Breast epithelium (tissue), 4 donors: ENCODE measurements at regions not wholly inside any gene's neighbourhood (a gene's known extent, or its start where the extent isn't known, plus 50 kb on each side); places are given as distances from the start of the nearest gene placed in this dataset.

Experiments
- DNase-seq, 2 donors: peaks; one replicate each; pipeline ENCODE4 v3.0.0-alpha.2; 2019; ENCODE audit warnings: low spot score in 2 of 2
- H3K27ac ChIP-seq, 2 donors: fragments of 200-600 bp; sonication (generic) in 1 of 2; one replicate each; pipeline ENCODE4 v1.5.1; 2016 to 2019; ENCODE audit warnings: mild to moderate bottlenecking in 1 of 2
- H3K27me3 ChIP-seq, 2 donors: fragments of 200-600 bp; sonication (generic) in 1 of 2; one replicate each; pipeline versions ENCODE4 v1.5.1 to v1.6.0; 2017 to 2019; ENCODE audit warnings: control low read depth in 1 of 2, mild to moderate bottlenecking in 1 of 2
- H3K36me3 ChIP-seq: fragments of 200-600 bp; one replicate; pipeline ENCODE4 v1.5.1; 2019
- H3K4me1 ChIP-seq, 2 donors: fragments of 200-600 bp; sonication (generic); one replicate each; pipeline ENCODE4 v1.5.1; 2016 to 2019; ENCODE audit warnings: control low read depth in 1 of 2
- H3K4me3 ChIP-seq, 3 donors: fragments of 200-600 bp; sonication (generic); 1 replicate in 2 of 3; 2 replicates in 1 of 3; pipeline ENCODE4 v1.5.1; 2016 to 2019; ENCODE audit warnings: mild to moderate bottlenecking in 3 of 3, moderate library complexity in 2 of 3
- H3K9me3 ChIP-seq, 2 donors: fragments of 200-600 bp; sonication (generic) in 1 of 2; one replicate each; pipeline ENCODE4 v1.5.1; 2016 to 2019; ENCODE audit warnings: control low read depth in 1 of 2
- CTCF ChIP-seq, 3 donors: fragments of 450-650 bp; IDR thresholded peaks; one replicate each; pipeline ENCODE4 v1.5.1; 2016 to 2017; ENCODE audit warnings: antibody characterized with exemption in 3 of 3, mild to moderate bottlenecking in 3 of 3, moderate library complexity in 3 of 3
- POLR2A ChIP-seq: fragments of 450-650 bp; IDR thresholded peaks from one replicate; pipeline ENCODE4 v1.6.1; 2016; ENCODE audit warnings: antibody characterized with exemption, mild to moderate bottlenecking, moderate library complexity
- POLR2AphosphoS5 ChIP-seq, 3 donors: sonication (generic); formaldehyde crosslinking; IDR thresholded peaks; one replicate each; pipeline ENCODE4 v1.6.1; 2017; ENCODE audit warnings: antibody characterized with exemption in 3 of 3
- intact Hi-C: fragments of 100-400 bp; cut with DNase I; formaldehyde crosslinking; loops from one replicate; pipeline ENCODE4 v1.15.1; 2023; ENCODE audit warnings: low total_unique reads

DNA sequence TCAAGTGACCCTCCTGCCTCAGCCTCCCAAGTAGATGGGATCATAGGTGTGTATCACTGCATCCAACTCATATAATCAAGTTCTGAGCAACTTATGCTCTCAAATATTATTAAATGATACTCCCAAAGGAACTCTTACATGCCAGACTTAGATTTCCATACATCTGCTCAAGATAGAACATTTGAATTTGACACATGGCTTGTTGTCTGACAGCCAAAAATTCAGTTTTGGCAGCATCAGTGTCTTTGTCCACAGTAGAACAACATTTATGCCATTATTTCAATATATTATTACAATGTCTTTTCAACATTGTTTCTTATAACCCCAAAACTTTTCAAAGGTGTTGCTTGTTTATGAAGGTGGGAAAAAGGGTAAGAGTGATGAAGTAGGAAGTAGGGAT, 116.2 kb downstream of the SUCNR1 start:
- Histone ChIP-seq H3K9me3 (no peaks in the 10 kb centered on the region), H3K27ac (no peak overlapping the region), H3K4me1 (no peaks in the 10 kb centered on the region), H3K27me3 (no peaks in the 10 kb centered on the region), H3K36me3 (no peaks in the 10 kb centered on the region), H3K4me3 (no peak overlapping the region)
- TF ChIP-seq CTCF (IDR thresholded peaks at IDR 0.05) = no peak
- TF ChIP-seq POLR2AphosphoS5 (IDR thresholded peaks at IDR 0.05) = no peak
- no peak for TF ChIP-seq POLR2A
- DNase-seq = no peak
- intact Hi-C loops = no loop called here

DNA sequence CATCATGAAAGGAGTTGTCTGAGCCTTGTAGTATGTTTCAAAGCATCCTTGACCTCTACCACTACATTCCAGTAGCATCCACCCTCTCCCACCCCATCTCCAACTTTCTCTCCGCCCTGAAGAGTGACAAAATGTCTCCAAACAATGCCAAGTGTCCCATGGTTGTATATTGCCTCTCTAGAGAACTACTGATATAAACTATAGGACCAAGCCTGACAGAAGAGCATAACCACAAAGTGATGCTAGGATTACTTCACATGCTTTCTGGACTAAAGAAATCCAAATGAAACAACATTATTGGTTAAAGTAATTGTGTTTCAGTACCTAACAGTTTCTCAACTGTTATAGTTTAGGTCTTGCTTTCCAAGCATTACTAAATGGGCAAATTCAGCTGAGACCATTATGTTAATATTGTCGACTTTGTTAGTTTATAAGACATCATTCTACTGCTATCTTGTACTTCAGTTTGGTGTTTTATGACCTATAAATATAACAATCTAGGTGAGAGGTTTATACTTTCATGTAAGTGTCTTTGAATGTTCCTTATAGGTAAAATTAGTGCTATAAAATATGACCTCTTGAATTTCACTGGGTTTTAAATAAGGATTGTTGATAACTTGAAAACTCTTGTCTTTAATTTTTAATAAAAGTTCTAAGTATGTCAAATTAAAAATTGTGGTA, 117.4 kb downstream of the SUCNR1 start:
- Histone ChIP-seq H3K27ac (no peak overlapping the region), H3K36me3 (no peaks in the 10 kb centered on the region), H3K4me1 (no peaks in the 10 kb centered on the region), H3K4me3 (no peak overlapping the region), H3K27me3 (no peaks in the 10 kb centered on the region), H3K9me3 (no peaks in the 10 kb centered on the region)
- DNase-seq = no peak
- no peak for TF ChIP-seq CTCF (IDR thresholded peaks at IDR 0.05)
- TF ChIP-seq POLR2A = no peak
- TF ChIP-seq POLR2AphosphoS5 (IDR thresholded peaks at IDR 0.05) = no peak
- intact Hi-C loops = no loop called here

DNA sequence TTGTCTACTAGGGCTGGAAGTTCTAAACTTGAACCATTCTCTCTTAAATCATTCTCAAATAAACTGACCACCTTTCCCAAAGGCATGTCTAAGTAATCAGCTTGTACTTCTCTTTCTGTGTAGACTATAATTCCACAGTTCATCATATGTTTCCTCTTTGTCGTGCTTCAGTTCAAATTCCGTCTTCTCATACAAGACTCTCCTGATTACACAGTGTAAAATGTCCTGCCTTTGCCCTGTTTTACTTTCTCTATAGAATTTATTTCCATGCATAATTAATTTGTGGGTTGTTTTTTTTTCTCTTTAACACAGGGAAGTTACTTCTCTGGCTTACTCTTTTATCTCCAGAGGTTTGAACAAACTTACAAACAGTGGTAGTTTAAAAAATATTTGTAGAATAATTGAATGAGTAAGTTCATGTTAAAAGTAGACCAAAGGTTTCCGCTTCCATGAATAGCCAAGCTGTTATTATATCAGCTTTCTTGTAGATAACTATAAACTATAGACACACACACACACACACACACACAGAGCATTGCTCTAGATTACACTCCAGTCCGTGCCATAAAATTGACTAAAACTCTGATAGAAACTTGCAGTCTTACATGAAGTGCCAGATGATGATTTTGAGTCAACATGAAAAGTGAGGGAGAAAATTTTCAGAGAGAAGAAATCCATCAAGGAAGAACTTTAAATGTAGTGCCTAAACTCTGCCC, 119.0 kb downstream of the SUCNR1 start:
- Histone ChIP-seq H3K4me3 (no peak overlapping the region), H3K9me3 (no peaks in the 10 kb centered on the region), H3K4me1 (no peaks in the 10 kb centered on the region), H3K27me3 (no peaks in the 10 kb centered on the region), H3K27ac (no peak overlapping the region), H3K36me3 (no peaks in the 10 kb centered on the region)
- intact Hi-C loops = no loop called here
- no peak for DNase-seq
- TF ChIP-seq POLR2AphosphoS5 (IDR thresholded peaks at IDR 0.05) (no peak), POLR2A (no peak), CTCF (IDR thresholded peaks at IDR 0.05) (no peak)

DNA sequence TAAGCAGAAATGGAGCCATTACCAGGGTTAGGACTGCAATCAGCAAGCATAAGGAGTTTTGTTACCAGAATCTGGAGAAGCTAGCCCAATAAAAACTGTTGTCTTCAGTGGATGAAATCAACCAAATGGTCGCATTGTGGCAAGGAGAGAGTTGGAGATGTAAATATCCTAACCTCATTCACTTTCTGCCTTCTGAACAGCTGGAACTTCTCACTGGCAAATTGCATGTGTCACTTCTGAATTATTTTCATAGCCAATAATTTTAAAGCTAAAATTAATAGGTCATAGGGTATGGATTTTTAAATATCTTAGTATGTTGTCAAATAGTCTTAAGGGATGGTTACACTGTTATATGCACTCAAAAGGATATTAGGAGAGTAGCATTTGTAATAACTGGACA, 121.6 kb downstream of the SUCNR1 start:
- Histone ChIP-seq H3K27me3 (no peaks in the 10 kb centered on the region), H3K27ac (no peak overlapping the region), H3K4me3 (no peak overlapping the region), H3K36me3 (no peaks in the 10 kb centered on the region), H3K9me3 (no peaks in the 10 kb centered on the region), H3K4me1 (no peaks in the 10 kb centered on the region)
- no peak for TF ChIP-seq POLR2A
- TF ChIP-seq POLR2AphosphoS5 (IDR thresholded peaks at IDR 0.05) = no peak
- TF ChIP-seq CTCF (IDR thresholded peaks at IDR 0.05) = no peak
- intact Hi-C loops = no loop called here
- DNase-seq = no peak

DNA sequence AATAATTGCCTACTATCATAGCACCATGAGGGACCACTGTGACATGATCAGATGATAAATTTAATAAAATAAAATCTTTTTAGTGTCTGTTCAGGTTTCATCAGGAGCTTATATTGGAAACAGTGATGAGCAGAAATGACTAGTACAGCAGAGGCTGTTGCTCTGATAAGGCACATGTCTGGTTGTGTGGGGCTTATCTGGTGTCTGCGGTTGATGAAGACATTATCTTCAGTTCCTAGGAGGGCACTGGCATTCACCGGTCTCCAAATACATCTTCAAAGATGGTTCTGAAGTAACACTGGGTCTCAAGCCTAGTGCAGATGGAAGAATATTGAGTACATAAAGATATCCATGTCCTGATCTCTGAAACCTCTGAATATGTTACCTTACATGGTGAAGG, 125.3 kb downstream of the SUCNR1 start:
- H3K27me3 ChIP-seq = no peaks in the 10 kb centered on the region
- no peak overlapping the region for H3K27ac ChIP-seq
- no peaks in the 10 kb centered on the region for H3K9me3 ChIP-seq
- H3K4me3 ChIP-seq = no peak overlapping the region
- TF ChIP-seq POLR2AphosphoS5 (IDR thresholded peaks at IDR 0.05) = no peak
- no peak for TF ChIP-seq CTCF (IDR thresholded peaks at IDR 0.05)
- TF ChIP-seq POLR2A = no peak
- DNase-seq = no peak
- intact Hi-C loops = no loop called here
- no peaks in the 10 kb centered on the region for H3K36me3 ChIP-seq
- H3K4me1 ChIP-seq = no peaks in the 10 kb centered on the region
